Stimulated activated naive B cell treated with anti-CD40 and anti-IgM and Interleukin-4, amounts not matched to agents 10 μg/mL and 1 μg/mL and 100 μg/mL, for 72 hours (primary cell): ENCODE measurements at regions not wholly inside any gene's neighbourhood (a gene's known extent, or its start where the extent isn't known, plus 50 kb on each side); places are given as distances from the start of the nearest gene placed in this dataset.

Experiments used
- ATAC-seq, 2 donors: fragments of 150-1000 bp; cut with Tn5 transposase; replicated peaks; 2 replicates each; pipeline ENCODE4 v1.10.0; 2021; ENCODE audit warnings: moderate library complexity in 1 of 2
- DNase-seq: peaks from one replicate; pipeline ENCODE4 v3.0.0; 2021
- H3K27ac Mint-ChIP-seq: one replicate; pipeline ENCODE4 v1.8.0; 2022; ENCODE audit warnings: mild to moderate bottlenecking, mixed read lengths
- H3K27me3 Mint-ChIP-seq, 2 donors: one replicate each; pipeline ENCODE4 v1.8.0; 2022; ENCODE audit warnings: mixed read lengths in 2 of 2
- H3K36me3 Mint-ChIP-seq, 2 donors: one replicate each; pipeline ENCODE4 v1.8.0; 2022; ENCODE audit warnings: mixed read lengths in 2 of 2, mild to moderate bottlenecking in 1 of 2
- H3K4me1 Mint-ChIP-seq, 2 donors: one replicate each; pipeline ENCODE4 v1.8.0; 2022; ENCODE audit warnings: mixed read lengths in 2 of 2, mild to moderate bottlenecking in 1 of 2
- H3K4me3 Mint-ChIP-seq, 2 donors: one replicate each; pipeline ENCODE4 v1.8.0; 2022; ENCODE audit warnings: mild to moderate bottlenecking in 2 of 2, mixed read lengths in 2 of 2, moderate library complexity in 1 of 2
- H3K9me3 Mint-ChIP-seq, 2 donors: one replicate each; pipeline ENCODE4 v1.8.0; 2022; ENCODE audit warnings: mixed read lengths in 2 of 2, mild to moderate bottlenecking in 1 of 2

DNA sequence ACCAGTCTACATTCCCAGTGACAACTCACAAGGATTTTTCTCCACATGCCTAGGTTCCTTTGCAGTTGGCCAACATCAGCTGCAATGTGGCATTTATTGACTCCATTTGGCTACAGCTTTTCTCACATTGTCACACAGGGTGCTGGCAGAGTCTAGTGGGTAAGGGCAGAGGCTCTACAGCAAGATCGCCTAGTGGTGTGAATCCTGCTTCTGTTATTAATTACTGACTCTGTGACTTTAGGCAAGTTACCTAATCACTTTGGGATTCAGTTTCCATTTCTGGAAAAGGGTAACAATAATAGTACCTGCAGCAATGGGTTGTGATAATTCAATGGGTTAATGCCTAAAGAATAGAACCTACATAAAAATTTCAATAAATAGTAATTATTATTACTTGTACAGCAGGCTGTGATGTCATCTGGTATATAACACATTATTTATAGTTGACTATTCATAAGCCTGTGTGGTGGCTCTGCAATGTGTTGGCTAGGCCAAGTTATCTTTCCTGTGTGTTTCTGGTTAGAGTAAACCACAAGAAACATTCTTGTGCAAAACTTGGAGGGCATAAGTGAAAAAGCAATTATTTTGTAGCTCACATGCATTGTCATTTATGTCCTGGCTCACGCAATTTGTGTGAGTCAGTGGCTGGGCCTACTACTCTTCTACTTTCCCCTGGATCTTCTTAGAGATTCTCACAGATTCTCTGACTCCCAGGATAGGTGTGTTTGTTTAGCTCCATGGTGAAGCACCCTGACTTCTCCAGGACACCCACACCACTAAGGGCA, 59.5 kb downstream of the PTGS2 start:
- no peaks in the 10 kb centered on the region for H3K9me3 Mint-ChIP-seq
- H3K4me3 Mint-ChIP-seq: no peak overlapping the region
- H3K36me3 Mint-ChIP-seq: no peaks in the 10 kb centered on the region
- ATAC-seq (no peak), DNase-seq (no peak)
- H3K4me1 Mint-ChIP-seq: peaks cover 11 to 12% of the 10 kb centered on the region in 2 donors
- H3K27me3 Mint-ChIP-seq: peaks cover 5% of the 10 kb centered on the region in 2 donors
- H3K27ac Mint-ChIP-seq: no peak overlapping the region

DNA sequence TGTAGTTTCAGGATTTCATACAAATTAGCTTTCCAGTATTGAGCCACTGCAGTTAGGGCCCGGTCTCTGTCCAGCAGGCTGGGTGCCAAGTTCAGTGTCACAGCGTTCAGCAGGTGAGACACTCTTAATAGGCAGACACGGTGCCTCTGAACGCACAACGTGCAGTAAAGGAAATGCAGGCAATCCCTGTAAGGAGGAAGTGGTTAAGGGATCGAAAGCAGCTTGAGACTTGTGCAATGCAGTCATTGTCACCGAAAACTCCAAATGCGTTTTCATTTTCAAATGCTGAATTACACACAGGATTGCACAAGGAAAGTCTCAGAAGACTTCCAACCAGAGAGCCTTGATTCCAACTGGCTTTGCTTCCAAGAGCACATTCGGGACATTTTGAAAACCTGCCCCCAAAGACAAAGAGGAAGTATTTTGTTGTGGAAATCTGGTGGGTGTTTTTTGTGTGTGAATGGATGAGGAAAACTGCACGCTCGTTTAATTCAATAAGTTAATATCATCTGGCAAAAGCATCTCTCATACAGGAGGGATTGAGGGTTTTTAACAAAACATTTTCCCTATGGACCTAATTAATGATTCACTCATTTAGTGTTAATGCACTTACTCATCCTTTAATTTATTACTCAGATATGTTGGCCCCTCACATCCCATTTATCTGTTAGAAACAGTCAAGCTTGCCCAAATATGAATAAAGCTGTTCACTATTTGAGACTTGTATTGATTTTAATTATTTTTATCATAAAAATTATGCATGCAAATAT, 61.6 kb downstream of the PTGS2 start:
- ATAC-seq (peak; percentile 99 to 100), DNase-seq (peak; percentile 38)
- Mint-ChIP-seq H3K4me3 (peak overlapping the region; percentile 63 to 67), H3K9me3 (no peaks in the 10 kb centered on the region), H3K36me3 (no peaks in the 10 kb centered on the region), H3K4me1 (peaks cover 16 to 18% of the 10 kb centered on the region in 2 donors), H3K27me3 (peaks cover 17 to 18% of the 10 kb centered on the region in 2 donors), H3K27ac (no peak overlapping the region)

DNA sequence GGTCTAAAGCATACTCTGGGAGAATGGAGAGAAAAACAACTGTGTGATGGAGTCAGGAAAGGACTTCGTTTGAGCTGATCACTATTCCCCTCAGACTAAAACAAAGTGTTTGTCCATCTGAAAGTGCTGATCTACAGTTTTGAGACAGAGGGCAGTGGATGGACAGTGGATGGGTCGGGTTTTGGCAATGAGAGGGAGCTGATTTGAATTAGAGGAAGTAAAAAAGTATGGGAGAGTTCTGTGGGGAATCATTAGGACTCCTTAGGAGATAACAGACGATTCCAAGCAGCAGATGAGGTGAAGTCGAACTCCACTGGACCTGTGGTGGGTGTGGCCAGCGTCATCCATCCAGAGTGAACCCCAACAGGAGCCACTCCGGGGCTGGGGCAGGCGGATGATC, 62.3 kb downstream of the PTGS2 start:
- H3K4me1 Mint-ChIP-seq: peaks cover 16 to 18% of the 10 kb centered on the region in 2 donors
- DNase-seq: no peak
- no peak overlapping the region for H3K4me3 Mint-ChIP-seq
- no peaks in the 10 kb centered on the region for H3K9me3 Mint-ChIP-seq
- ATAC-seq: no peak
- peaks cover 17 to 18% of the 10 kb centered on the region in 2 donors for H3K27me3 Mint-ChIP-seq
- H3K27ac Mint-ChIP-seq: no peak overlapping the region
- H3K36me3 Mint-ChIP-seq: no peaks in the 10 kb centered on the region

DNA sequence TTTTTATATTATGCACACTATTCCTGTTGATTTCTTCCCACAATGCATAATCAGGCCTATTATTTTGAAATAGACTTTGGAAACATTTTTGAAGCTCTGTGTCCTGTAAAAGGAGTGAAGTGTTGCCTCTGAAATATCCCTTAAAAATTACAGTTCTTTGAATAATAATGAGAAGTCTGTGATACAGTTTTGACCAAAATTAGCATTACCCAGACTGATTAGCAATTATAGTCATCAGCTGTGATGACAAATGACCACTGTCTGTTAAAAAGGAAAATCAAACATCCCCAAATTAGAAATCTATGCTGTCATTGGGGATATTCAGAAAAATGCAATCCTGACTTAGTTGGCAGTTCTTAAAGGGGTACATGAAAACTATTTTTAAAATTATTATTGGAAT, 63.7 kb downstream of the PTGS2 start:
- Mint-ChIP-seq H3K36me3 (no peaks in the 10 kb centered on the region), H3K4me1 (peaks cover 16 to 18% of the 10 kb centered on the region in 2 donors), H3K27ac (no peak overlapping the region), H3K9me3 (no peaks in the 10 kb centered on the region), H3K27me3 (peaks cover 17 to 18% of the 10 kb centered on the region in 2 donors), H3K4me3 (no peak overlapping the region)
- no peak for DNase-seq
- no peak for ATAC-seq

DNA sequence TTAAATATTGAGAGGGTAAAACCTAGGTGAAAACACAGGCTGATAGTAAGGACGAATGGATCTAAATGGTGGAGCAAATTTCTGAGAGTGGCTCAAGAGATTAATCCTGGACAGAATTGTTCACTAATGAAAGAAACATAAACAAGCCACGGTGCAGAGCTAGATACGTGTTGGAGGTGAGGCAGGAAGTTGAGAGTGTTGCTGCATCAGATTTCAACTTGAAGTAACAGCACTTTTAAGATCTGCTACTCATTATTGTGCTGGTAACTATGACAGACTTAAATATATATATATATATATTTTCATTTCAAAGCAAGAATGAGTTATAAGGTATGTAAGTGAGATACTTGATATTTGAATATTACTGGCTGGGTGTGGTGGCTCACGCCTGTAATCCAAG, 64.9 kb downstream of the PTGS2 start:
- no peaks in the 10 kb centered on the region for H3K36me3 Mint-ChIP-seq
- H3K27ac Mint-ChIP-seq: no peak overlapping the region
- no peak for DNase-seq
- ATAC-seq: no peak
- no peaks in the 10 kb centered on the region for H3K9me3 Mint-ChIP-seq
- no peak overlapping the region for H3K4me3 Mint-ChIP-seq
- peaks cover 16 to 18% of the 10 kb centered on the region in 2 donors for H3K4me1 Mint-ChIP-seq
- H3K27me3 Mint-ChIP-seq: peaks cover 17 to 18% of the 10 kb centered on the region in 2 donors

DNA sequence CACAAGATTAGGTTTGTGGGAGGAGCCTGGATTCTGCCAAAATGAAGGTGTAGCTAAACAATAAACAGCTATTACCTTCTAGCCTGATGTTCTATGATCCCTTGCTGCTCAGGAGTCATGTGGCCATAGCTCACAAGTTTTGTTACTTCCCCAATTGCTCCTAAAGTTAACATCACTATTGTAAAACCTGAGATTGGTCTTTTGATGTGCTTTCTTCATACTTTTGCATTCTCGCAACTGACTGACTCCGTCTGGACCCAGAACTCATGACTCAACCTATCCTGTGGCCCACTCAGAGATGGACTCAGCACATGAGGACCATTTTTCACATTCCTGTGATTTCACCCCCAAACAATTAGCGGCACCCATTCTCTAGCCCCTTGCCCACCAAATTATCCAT, 69.1 kb downstream of the PTGS2 start:
- DNase-seq (no peak), ATAC-seq (no peak)
- peaks cover 5 to 6% of the 10 kb centered on the region in 2 donors for H3K4me1 Mint-ChIP-seq
- H3K27me3 Mint-ChIP-seq: peaks cover 12 to 20% of the 10 kb centered on the region in 2 donors
- no peaks in the 10 kb centered on the region for H3K9me3 Mint-ChIP-seq
- H3K4me3 Mint-ChIP-seq: no peak overlapping the region
- no peak overlapping the region for H3K27ac Mint-ChIP-seq
- no peaks in the 10 kb centered on the region for H3K36me3 Mint-ChIP-seq

DNA sequence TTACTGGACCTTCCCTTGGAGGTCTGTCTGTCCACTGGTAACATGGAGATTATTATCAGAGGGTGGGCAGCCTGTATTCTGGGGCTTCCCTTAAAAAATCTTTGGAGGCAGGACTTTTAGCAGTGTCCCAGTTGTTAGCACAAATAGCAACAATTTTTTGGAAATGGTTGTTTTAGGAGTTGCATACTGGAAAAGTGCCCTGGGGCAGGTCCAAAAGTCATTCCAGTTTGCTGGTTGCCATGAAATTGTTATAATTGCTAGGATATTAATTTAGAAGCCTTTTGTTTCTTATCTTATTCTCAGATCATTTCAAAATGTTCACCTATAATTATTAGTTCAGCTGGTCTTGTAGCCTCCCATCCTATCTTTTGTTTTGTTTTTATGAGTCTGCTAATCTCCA, 71.0 kb downstream of the PTGS2 start:
- DNase-seq (no peak), ATAC-seq (no peak)
- Mint-ChIP-seq H3K27me3 (peaks cover 7 to 12% of the 10 kb centered on the region in 2 donors), H3K4me3 (no peak overlapping the region), H3K4me1 (no peaks in the 10 kb centered on the region), H3K27ac (no peak overlapping the region), H3K36me3 (no peaks in the 10 kb centered on the region), H3K9me3 (peaks cover 2 to 5% of the 10 kb centered on the region in 2 donors)

DNA sequence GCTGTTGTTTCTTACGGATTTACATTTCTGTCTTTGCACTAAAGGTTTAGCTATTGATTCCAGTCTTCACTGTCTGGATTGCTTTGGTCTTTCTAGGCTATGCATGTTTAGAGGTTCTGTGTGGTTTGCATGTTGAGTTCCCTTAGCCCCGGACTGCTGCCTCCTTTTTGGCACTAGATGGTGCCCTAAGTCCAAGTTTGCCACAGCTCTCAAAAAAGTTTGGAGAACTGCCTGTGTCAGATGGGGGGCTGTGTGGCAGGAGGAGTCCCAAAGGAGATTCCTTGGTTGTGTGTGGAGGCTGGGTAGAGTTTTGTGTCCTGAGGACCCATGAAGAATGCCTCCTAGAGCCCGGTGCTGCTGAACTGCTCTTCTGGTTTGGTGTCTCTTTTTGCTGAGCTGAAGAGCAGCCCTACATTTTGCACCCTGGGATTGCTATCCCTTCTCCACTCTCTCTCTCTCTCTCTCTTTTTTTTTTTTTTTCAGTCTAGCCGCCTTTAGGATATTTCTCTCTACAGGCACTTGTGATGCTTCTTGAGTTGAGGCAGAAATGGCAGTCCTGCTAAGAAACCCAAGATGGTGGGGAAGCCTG, 74.4 kb downstream of the PTGS2 start:
- ATAC-seq: peak; percentile 69
- Mint-ChIP-seq H3K27me3 (peaks cover 5 to 15% of the 10 kb centered on the region in 2 donors), H3K27ac (no peak overlapping the region), H3K4me3 (no peak overlapping the region), H3K36me3 (no peaks in the 10 kb centered on the region), H3K4me1 (no peaks in the 10 kb centered on the region), H3K9me3 (peaks cover 2 to 5% of the 10 kb centered on the region in 2 donors)
- peak; percentile 13 for DNase-seq

DNA sequence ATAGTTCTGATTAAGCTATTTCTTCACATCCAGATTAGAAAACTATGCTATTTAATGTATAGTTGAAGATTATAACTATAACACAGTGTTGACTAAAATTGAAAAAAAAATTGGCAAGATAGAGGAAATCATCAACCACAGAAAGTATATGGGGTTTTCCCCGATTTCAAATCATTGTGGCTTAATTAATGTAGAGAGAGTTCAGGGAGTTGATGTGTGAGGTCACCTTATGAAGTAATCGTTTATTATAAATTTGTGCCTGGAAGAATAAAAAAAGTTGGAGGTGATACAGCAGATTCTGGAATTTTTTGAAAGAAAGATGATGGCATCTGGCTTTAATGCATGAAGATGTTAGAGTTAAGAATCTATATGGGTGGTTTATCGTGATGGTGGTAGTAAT, 84.3 kb downstream of the PTGS2 start:
- no peak for DNase-seq
- Mint-ChIP-seq H3K4me1 (peaks cover 0 to 6% of the 10 kb centered on the region in 2 donors), H3K36me3 (no peaks in the 10 kb centered on the region), H3K27ac (no peak overlapping the region), H3K27me3 (peaks cover 12 to 17% of the 10 kb centered on the region in 2 donors), H3K4me3 (no peak overlapping the region), H3K9me3 (peaks cover 10 to 15% of the 10 kb centered on the region in 2 donors)
- peak; percentile 81 to 83 for ATAC-seq

DNA sequence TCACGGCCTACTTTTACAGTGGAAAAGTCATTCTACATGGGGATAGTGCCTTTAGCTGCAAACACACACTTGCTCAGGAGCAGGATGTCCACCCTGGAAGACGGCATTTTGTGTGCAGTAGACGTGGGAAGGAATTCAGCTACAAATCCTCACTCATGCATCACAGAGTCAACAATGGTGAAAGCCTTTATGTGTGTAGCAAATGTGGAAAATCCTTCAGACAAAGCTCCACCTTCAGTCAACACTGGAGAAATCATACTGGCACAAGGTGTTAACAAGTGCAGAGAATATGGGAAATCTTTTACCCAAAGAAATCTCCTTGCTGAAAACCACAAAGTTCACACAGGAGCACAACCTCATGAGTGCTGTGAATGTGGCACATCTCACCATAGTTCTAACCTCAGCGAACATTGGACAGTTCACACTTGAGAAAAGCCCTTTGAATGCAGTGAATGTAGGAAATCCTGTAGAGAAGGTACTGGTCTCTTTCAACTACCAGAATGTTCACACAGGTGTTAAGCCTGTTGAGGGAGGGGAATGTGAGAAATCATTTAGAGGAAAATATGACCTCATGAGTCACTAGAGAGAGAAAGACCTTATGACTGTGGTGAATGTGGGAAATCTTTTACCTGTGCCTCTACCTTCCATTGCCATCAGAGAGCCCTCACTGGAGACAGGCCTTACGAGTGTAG, 101.8 kb downstream of the PTGS2 start:
- DNase-seq (no peak), ATAC-seq (no peak)
- Mint-ChIP-seq H3K4me1 (peaks cover 0 to 5% of the 10 kb centered on the region in 2 donors), H3K36me3 (peaks cover 0 to 4% of the 10 kb centered on the region in 2 donors), H3K4me3 (no peak overlapping the region), H3K9me3 (peaks cover 8 to 9% of the 10 kb centered on the region in 2 donors), H3K27me3 (no peaks in the 10 kb centered on the region), H3K27ac (no peak overlapping the region)

DNA sequence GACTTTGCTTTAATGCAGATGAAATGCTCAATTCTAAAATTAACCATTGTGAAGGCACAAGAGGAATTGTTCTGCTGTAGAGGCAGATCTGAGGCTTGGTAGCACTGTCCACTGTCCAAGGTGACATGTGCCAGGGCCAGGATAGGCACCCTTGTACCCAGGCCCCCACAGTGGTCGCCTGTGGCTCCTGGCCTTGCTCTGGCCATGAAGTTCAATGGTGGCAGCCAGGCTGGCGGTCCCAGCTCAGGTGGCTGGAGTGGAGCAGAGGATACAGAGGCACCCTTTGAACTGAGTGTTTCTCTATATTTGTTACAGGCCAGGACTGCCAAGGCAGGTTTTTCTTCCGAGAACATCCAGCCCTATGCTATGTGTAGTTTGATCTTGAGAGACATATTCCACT, 102.6 kb downstream of the PTGS2 start:
- H3K27me3 Mint-ChIP-seq: no peaks in the 10 kb centered on the region
- DNase-seq (no peak), ATAC-seq (no peak)
- peaks cover 2 to 4% of the 10 kb centered on the region in 2 donors for H3K9me3 Mint-ChIP-seq
- peaks cover 0 to 5% of the 10 kb centered on the region in 2 donors for H3K4me1 Mint-ChIP-seq
- H3K4me3 Mint-ChIP-seq: no peak overlapping the region
- no peak overlapping the region for H3K27ac Mint-ChIP-seq
- H3K36me3 Mint-ChIP-seq: no peaks in the 10 kb centered on the region

DNA sequence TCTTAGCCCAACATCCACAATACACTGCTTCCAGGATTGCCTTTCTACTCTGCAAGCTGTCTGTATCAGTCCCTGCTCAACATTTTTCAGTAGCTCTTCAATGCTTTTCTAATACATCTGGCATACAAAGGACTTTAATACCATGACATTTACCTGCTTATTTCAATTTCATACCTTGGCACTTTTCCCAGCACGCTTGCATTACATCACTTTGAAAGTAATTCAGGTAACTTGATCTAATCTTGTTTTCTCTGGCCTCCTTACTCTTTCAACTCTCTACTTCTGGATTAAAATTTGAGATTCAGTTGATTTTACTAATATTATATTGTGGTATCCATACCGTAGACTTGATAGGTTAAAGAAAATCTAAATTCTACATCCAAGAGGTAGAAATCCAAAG, 103.0 kb downstream of the PTGS2 start:
- H3K27ac Mint-ChIP-seq: no peak overlapping the region
- H3K9me3 Mint-ChIP-seq: peaks cover 0 to under 1% of the 10 kb centered on the region in 2 donors
- no peak overlapping the region for H3K4me3 Mint-ChIP-seq
- peaks cover 0 to 5% of the 10 kb centered on the region in 2 donors for H3K4me1 Mint-ChIP-seq
- ATAC-seq: no peak
- DNase-seq: no peak
- no peaks in the 10 kb centered on the region for H3K27me3 Mint-ChIP-seq
- H3K36me3 Mint-ChIP-seq: no peaks in the 10 kb centered on the region

DNA sequence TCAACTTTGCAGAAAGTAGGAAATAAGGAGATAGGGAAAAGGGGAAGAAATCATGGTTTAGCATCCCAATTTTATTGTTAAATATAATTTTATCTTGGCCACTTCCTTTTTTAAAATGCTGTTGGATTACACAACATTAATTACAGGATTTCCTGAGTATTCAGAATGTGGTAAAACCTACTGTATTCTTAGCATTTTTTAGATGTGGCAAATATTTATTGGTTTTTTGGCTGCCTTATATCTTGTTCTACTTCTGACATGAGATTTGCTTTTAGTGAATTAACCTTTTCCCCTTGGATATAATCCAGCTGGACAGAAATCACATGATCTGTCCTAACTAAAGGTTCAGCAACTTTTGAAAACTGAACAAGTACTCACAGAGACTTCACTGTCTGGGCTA, 104.9 kb downstream of the PTGS2 start:
- H3K4me1 Mint-ChIP-seq: peaks cover 0 to 14% of the 10 kb centered on the region in 2 donors
- ATAC-seq: no peak
- H3K36me3 Mint-ChIP-seq: no peaks in the 10 kb centered on the region
- H3K27me3 Mint-ChIP-seq: no peaks in the 10 kb centered on the region
- no peaks in the 10 kb centered on the region for H3K9me3 Mint-ChIP-seq
- H3K27ac Mint-ChIP-seq: no peak overlapping the region
- DNase-seq: no peak
- H3K4me3 Mint-ChIP-seq: no peak overlapping the region

DNA sequence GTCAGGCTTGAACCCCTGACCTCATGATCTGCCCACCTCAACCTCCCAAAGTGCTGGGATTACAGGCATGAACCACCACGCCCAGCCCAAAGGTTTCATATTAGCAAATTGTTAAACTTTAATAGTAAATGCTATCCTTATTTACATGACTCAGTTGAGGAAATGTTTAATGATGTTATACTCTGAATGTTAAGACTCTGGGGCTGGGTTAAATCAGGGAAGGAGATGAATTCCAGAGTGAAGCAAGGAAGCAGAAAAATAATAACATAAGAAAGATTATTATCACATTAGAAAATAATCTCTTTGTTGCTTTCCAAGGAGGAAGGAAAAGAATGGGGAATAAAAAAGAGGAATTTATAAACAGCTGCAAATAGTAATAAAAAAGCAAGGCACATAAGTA, 105.3 kb downstream of the PTGS2 start:
- DNase-seq: no peak

More for the DNA sequence above, 105.3 kb downstream of the PTGS2 start:
- no peak overlapping the region for H3K4me3 Mint-ChIP-seq
- no peaks in the 10 kb centered on the region for H3K27me3 Mint-ChIP-seq
- peaks cover 0 to 14% of the 10 kb centered on the region in 2 donors for H3K4me1 Mint-ChIP-seq
- H3K27ac Mint-ChIP-seq: no peak overlapping the region
- H3K9me3 Mint-ChIP-seq: no peaks in the 10 kb centered on the region
- no peak for ATAC-seq
- H3K36me3 Mint-ChIP-seq: no peaks in the 10 kb centered on the region
